ENCODE measurements at regions not wholly inside any gene's neighbourhood (a gene's known extent, or its start where the extent isn't known, plus 50 kb on each side); places are given as distances from the start of the nearest gene placed in this dataset.

DNA sequence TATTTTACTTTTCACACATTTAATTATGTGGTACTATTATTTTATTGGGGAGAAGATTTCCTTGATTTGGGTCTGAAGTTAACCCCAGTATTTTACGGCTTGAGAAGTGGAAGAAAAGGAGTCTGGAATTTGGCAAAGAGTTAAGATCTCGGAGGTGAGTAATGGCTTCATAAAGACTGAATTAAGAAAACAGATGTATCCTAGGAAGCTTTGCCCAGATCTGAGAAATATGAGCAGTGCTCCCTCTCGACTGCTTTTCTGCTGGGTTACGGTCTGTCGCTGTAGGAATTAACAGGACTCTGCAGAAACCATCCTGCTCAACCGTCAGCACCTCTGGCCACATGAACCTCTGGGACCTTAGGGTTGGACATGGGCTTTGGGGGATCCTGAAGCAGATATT is 163.6 kb upstream of the NDN start:
- no peak overlapping the region for H3K4me3 Mint-ChIP-seq

DNA sequence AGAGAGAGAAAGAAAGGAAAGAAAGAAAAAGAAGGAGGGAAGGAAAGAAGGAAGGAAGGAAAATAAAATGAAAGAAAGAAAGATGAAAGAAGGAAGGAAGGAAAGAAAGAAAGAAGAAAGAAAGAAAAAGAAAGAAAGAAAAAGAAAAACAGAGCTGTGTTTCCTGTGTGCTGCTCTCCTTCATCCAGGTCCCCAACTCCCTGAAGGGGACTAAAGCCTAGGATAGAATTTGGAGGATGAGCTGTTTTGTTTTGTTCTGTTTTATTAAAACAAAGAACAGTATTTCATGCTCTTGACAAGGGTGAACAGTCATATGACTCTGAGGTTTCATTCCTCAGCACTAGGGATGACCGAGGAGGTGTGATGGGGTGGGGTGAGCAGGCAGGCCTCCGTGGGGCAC is 164.8 kb upstream of the NDN start:
- Mint-ChIP-seq H3K4me1 (no peaks in the 10 kb centered on the region), H3K27ac (no peak overlapping the region), H3K9me3 (peaks cover 0 to 13% (median 6%) of the 10 kb centered on the region in 8 donors), H3K27me3 (no peaks in the 10 kb centered on the region), H3K36me3 (no peaks in the 10 kb centered on the region), H3K4me3 (no peak overlapping the region)
- intact Hi-C loops (cut with micrococcal nuclease) = no loop called here
- ChIA-PET CTCF (ENCODE audit: partially characterized antibody) (no interaction called here), POLR2A (ENCODE audit: partially characterized antibody) (no interaction called here)
- Histone ChIP-seq H3K27ac (ENCODE audit: low read depth, low read length) (no peak overlapping the region), H3K27me3 (ENCODE audit: insufficient read depth, low read length) (no peaks in the 10 kb centered on the region), H3K9me3 (ENCODE audit: control insufficient read depth in 1 of 2, low read length in 2 of 2) (no peaks in the 10 kb centered on the region), H3K36me3 (ENCODE audit: insufficient read depth, low read length) (no peaks in the 10 kb centered on the region), H3K4me1 (ENCODE audit: insufficient read depth, low read length) (no peaks in the 10 kb centered on the region), H3K4me3 (ENCODE audit: low read length in 2 of 2) (no peak overlapping the region)
- no peak for DNase-seq

More for the DNA sequence above, 163.6 kb upstream of the NDN start:
- Histone ChIP-seq H3K27me3 (ENCODE audit: insufficient read depth, low read length) (no peaks in the 10 kb centered on the region), H3K36me3 (ENCODE audit: insufficient read depth, low read length) (no peaks in the 10 kb centered on the region), H3K4me1 (ENCODE audit: insufficient read depth, low read length) (no peaks in the 10 kb centered on the region), H3K4me3 (ENCODE audit: low read length in 2 of 2) (no peak overlapping the region), H3K9me3 (ENCODE audit: control insufficient read depth in 1 of 2, low read length in 2 of 2) (no peaks in the 10 kb centered on the region), H3K27ac (ENCODE audit: low read depth, low read length) (no peak overlapping the region)
- Mint-ChIP-seq H3K27ac (no peak overlapping the region), H3K9me3 (peaks cover 0 to 11% (median 6%) of the 10 kb centered on the region in 8 donors), H3K27me3 (no peaks in the 10 kb centered on the region), H3K4me1 (no peaks in the 10 kb centered on the region), H3K36me3 (no peaks in the 10 kb centered on the region)
- CTCF ChIA-PET (ENCODE audit: partially characterized antibody) = no interaction called here
- POLR2A ChIA-PET (ENCODE audit: partially characterized antibody) = no interaction called here
- no peak for DNase-seq
- intact Hi-C loops (cut with micrococcal nuclease) = no loop called here

DNA sequence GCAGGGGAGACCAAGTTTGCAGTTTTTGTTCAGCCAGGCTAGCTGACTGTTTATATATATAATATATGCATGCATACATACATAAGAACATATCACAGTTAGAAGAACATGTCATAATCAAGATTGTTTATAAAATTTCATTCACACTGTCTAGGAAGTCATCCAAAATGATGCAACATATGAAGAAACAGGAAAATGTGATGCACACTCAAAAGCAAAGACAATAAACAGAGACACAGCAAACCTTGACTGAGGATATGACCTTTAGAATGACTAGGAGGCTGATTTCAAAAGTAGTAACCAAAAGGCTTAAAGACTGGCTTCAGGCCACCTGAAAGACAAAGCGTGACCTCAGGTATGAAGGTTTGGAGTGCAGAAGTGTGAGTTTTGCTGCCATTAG is 166.2 kb upstream of the NDN start:
- no peak for DNase-seq
- intact Hi-C loops (cut with micrococcal nuclease) = no loop called here
- no peaks in the 10 kb centered on the region for H3K36me3 Mint-ChIP-seq
- no peaks in the 10 kb centered on the region for H3K27me3 Mint-ChIP-seq
- no peaks in the 10 kb centered on the region for H3K27me3 ChIP-seq (ENCODE audit: insufficient read depth, low read length)
- ChIA-PET POLR2A (ENCODE audit: partially characterized antibody) (no interaction called here), CTCF (ENCODE audit: partially characterized antibody) (no interaction called here)
- H3K27ac Mint-ChIP-seq = no peak overlapping the region
- no peaks in the 10 kb centered on the region for H3K4me1 ChIP-seq (ENCODE audit: insufficient read depth, low read length)
- H3K27ac ChIP-seq (ENCODE audit: low read depth, low read length) = no peak overlapping the region
- peaks cover 0 to 13% (median 5%) of the 10 kb centered on the region in 8 donors for H3K9me3 Mint-ChIP-seq
- H3K9me3 ChIP-seq (ENCODE audit: control insufficient read depth in 1 of 2, low read length in 2 of 2) = no peaks in the 10 kb centered on the region
- H3K36me3 ChIP-seq (ENCODE audit: insufficient read depth, low read length) = no peaks in the 10 kb centered on the region
- no peak overlapping the region for H3K4me3 Mint-ChIP-seq
- no peaks in the 10 kb centered on the region for H3K4me1 Mint-ChIP-seq
- no peak overlapping the region for H3K4me3 ChIP-seq (ENCODE audit: low read length in 2 of 2)

DNA sequence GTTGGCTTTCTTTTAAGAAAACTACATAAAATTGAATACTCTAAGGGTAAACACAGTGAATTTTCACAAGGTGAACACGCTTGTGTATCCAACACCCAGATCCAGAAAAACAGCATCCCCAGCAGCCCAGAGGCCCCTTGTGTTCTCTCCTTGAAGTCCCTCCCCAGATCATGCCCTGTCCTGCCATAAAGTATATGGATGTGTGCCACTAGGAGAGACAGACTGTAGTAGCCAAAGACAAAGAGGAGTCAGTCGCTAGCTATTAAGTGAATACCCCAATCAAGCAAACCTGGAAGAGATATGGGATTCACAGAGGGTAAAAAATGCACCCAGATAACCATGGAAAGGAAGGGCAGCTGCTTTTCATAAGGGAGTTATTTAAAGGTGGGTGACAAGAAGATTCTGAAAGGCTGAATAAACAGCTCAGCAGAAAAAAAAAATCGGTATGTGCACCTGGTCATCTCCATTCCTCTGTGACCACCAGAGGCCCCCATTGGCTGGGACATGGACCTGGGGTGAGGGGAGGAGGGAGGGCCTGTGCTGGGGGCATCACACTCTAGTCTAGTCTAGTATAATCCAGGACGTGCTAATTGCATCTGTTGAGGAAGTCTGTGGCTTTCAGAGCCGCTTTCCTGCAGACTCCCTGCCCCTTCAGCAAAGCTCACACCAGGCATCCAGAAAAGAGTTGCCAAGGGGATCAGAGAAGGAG is 167.3 kb upstream of the NDN start:
- Histone ChIP-seq H3K4me1 (ENCODE audit: insufficient read depth, low read length) (no peaks in the 10 kb centered on the region), H3K4me3 (ENCODE audit: low read length in 2 of 2) (no peak overlapping the region), H3K36me3 (ENCODE audit: insufficient read depth, low read length) (no peaks in the 10 kb centered on the region), H3K27me3 (ENCODE audit: insufficient read depth, low read length) (no peaks in the 10 kb centered on the region), H3K9me3 (ENCODE audit: control insufficient read depth in 1 of 2, low read length in 2 of 2) (no peaks in the 10 kb centered on the region), H3K27ac (ENCODE audit: low read depth, low read length) (no peak overlapping the region)
- Mint-ChIP-seq H3K27me3 (no peaks in the 10 kb centered on the region), H3K27ac (no peak overlapping the region), H3K36me3 (no peaks in the 10 kb centered on the region), H3K4me1 (no peaks in the 10 kb centered on the region), H3K4me3 (no peak overlapping the region), H3K9me3 (peaks cover 0 to 16% (median 5%) of the 10 kb centered on the region in 8 donors)
- intact Hi-C loops (cut with micrococcal nuclease) = no loop called here
- no peak for DNase-seq
- POLR2A ChIA-PET (ENCODE audit: partially characterized antibody) = no interaction called here
- CTCF ChIA-PET (ENCODE audit: partially characterized antibody) = no interaction called here

DNA sequence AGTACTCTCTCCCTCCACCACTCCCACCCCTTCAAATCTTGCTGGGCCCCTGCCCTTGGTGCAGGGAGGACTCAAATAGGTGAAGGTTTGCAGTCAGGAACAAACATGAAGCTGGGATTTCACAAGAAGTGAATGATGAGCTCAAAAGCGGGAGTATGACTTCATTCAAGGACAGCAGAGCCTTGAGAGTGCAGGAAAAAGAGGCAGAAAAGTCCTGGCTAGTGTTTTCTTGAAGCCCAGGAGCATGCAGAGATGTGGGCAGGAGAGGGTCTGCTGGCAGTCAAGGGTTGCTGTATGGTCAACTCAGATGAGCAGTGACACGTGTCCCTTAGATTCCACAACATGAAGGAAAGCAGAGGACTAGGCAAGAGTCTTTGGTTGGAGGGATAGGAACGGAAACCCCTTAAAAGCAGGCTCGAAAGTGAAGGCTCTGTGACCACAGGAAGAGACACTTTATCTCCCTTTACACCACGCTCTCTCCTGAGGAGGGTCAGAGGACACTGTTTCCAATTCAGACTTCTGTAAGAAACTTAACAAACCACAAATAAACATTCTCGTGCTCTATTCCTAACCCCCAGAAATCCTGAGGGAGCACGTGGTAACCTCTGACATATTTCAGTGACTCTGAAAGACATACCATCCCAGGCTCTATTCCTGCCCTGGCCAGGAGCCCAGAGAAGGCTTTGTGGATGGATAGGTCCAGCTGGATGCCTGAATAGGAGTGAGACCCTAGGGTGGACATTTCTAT is 168.0 kb upstream of the NDN start:
- no peaks in the 10 kb centered on the region for H3K4me1 ChIP-seq (ENCODE audit: insufficient read depth, low read length)
- no peak overlapping the region for H3K4me3 ChIP-seq (ENCODE audit: low read length in 2 of 2)
- ChIA-PET CTCF (ENCODE audit: partially characterized antibody) (no interaction called here), POLR2A (ENCODE audit: partially characterized antibody) (no interaction called here)
- peaks cover 0 to 18% (median 5%) of the 10 kb centered on the region in 8 donors for H3K9me3 Mint-ChIP-seq
- no peaks in the 10 kb centered on the region for H3K4me1 Mint-ChIP-seq
- no peaks in the 10 kb centered on the region for H3K36me3 ChIP-seq (ENCODE audit: insufficient read depth, low read length)
- no peak overlapping the region for H3K27ac ChIP-seq (ENCODE audit: low read depth, low read length)
- no peak overlapping the region for H3K27ac Mint-ChIP-seq
- H3K9me3 ChIP-seq (ENCODE audit: control insufficient read depth in 1 of 2, low read length in 2 of 2) = no peaks in the 10 kb centered on the region
- H3K4me3 Mint-ChIP-seq = no peak overlapping the region
- H3K36me3 Mint-ChIP-seq = no peaks in the 10 kb centered on the region
- no peaks in the 10 kb centered on the region for H3K27me3 ChIP-seq (ENCODE audit: insufficient read depth, low read length)
- intact Hi-C loops (cut with micrococcal nuclease) = no loop called here
- no peak for DNase-seq
- H3K27me3 Mint-ChIP-seq = no peaks in the 10 kb centered on the region

DNA sequence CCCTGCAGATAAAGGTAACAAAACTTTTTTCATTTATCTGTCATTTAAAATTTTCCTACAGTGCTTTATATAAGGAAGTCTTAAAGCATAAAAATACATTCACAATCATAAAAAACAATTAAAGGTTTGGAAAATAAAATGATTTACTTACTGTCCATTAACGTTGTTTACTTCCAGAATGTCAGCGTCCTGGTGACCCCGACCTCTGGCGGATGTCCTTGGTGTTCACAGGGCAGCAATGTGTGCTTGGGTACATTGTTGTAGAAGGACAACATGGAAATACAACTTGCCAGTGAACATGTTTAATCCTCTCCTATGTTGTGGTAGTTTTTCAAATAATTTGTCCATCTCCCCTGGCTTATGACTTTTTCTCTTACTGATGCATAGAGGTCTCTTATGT is 168.8 kb upstream of the NDN start:
- no peaks in the 10 kb centered on the region for H3K4me1 ChIP-seq (ENCODE audit: insufficient read depth, low read length)
- H3K36me3 ChIP-seq (ENCODE audit: insufficient read depth, low read length) = no peaks in the 10 kb centered on the region
- H3K4me3 Mint-ChIP-seq = no peak overlapping the region
- H3K9me3 ChIP-seq (ENCODE audit: control insufficient read depth in 1 of 2, low read length in 2 of 2) = no peaks in the 10 kb centered on the region
- peaks cover 0 to 13% (median 5%) of the 10 kb centered on the region in 8 donors for H3K9me3 Mint-ChIP-seq
- H3K27ac Mint-ChIP-seq = no peak overlapping the region
- no peaks in the 10 kb centered on the region for H3K27me3 ChIP-seq (ENCODE audit: insufficient read depth, low read length)
- no peaks in the 10 kb centered on the region for H3K27me3 Mint-ChIP-seq
- no peak overlapping the region for H3K27ac ChIP-seq (ENCODE audit: low read depth, low read length)
- no peak overlapping the region for H3K4me3 ChIP-seq (ENCODE audit: low read length in 2 of 2)
- H3K36me3 Mint-ChIP-seq = no peaks in the 10 kb centered on the region
- CTCF ChIA-PET (ENCODE audit: partially characterized antibody) = no interaction called here
- POLR2A ChIA-PET (ENCODE audit: partially characterized antibody) = no interaction called here
- no peaks in the 10 kb centered on the region for H3K4me1 Mint-ChIP-seq
- intact Hi-C loops (cut with micrococcal nuclease) = no loop called here
- DNase-seq = no peak

DNA sequence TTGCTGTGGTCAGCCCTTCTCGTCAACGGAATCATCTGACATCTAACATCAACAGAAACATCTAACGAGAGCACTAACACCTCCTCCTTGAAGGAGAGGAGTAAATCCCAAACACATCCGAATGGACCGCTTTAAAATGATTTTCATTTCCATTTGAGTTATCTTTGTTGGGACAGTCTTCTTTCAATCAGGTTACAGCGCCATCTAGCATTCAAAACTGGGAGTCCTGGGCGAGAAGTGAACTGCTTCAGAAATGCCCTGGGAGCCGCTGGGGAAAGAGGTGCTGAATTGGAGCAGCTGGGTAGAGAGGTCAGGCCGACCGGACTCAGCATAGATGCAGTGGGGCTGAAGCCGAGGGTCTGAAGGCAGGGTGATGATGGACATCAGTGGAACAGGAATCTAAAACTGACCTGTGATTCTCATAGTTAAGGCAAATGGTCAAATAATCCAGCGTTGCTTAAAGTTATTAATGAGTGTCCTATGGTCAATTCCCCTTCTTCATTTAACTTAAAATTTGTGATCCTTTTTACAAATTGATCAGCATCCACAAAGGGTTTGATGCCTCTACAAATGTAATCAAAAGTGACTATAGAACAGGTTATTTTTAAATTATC is 170.0 kb upstream of the NDN start:
- ChIA-PET CTCF (ENCODE audit: partially characterized antibody) (no interaction called here), POLR2A (ENCODE audit: partially characterized antibody) (no interaction called here)
- Histone ChIP-seq H3K36me3 (ENCODE audit: insufficient read depth, low read length) (no peaks in the 10 kb centered on the region), H3K27me3 (ENCODE audit: insufficient read depth, low read length) (no peaks in the 10 kb centered on the region), H3K4me3 (ENCODE audit: low read length in 2 of 2) (no peak overlapping the region), H3K4me1 (ENCODE audit: insufficient read depth, low read length) (no peaks in the 10 kb centered on the region), H3K27ac (ENCODE audit: low read depth, low read length) (no peak overlapping the region), H3K9me3 (ENCODE audit: control insufficient read depth in 1 of 2, low read length in 2 of 2) (no peaks in the 10 kb centered on the region)
- no peak overlapping the region for H3K27ac Mint-ChIP-seq
- no peaks in the 10 kb centered on the region for H3K4me1 Mint-ChIP-seq
- no peaks in the 10 kb centered on the region for H3K36me3 Mint-ChIP-seq
- no peak overlapping the region for H3K4me3 Mint-ChIP-seq
- DNase-seq = no peak
- H3K9me3 Mint-ChIP-seq = peaks cover 0 to 8% (median 6%) of the 10 kb centered on the region in 8 donors
- intact Hi-C loops (cut with micrococcal nuclease) = no loop called here
- H3K27me3 Mint-ChIP-seq = no peaks in the 10 kb centered on the region

Measured in CD4-positive, alpha-beta memory T cell (primary cell).